Thymus (tissue), 11 donors: ENCODE measurements at regions not wholly inside any gene's neighbourhood (a gene's known extent, or its start where the extent isn't known, plus 50 kb on each side); places are given as distances from the start of the nearest gene placed in this dataset.
"Not testable (repeated sequence)": the region's sequence is repeated elsewhere in the genome, so short reads cannot be mapped to it uniquely, and the experiment has no call there.

Experiments used
- DNase-seq, 9 donors: peaks; one replicate each; pipeline ENCODE4 v3.0.0-alpha.2; 2013; ENCODE audit warnings: low spot score in 9 of 9, low read depth in 6 of 9, missing footprints in 1 of 9
- H3K27ac ChIP-seq, 2 donors: one replicate each; pipeline ENCODE4 v1.5.1; 2013; ENCODE audit warnings: control low read depth in 1 of 2, low read depth in 1 of 2, low read length in 1 of 2, mild to moderate bottlenecking in 1 of 2, moderate library complexity in 1 of 2
- H3K27me3 ChIP-seq, 2 donors: one replicate each; pipeline ENCODE4 v1.5.1; 2013; ENCODE audit warnings: low read length in 1 of 2; ENCODE audit not compliant: control insufficient read depth in 2 of 2, insufficient read depth in 1 of 2
- H3K36me3 ChIP-seq, 2 donors: one replicate each; pipeline ENCODE4 v1.5.1; 2013; ENCODE audit warnings: low read length in 1 of 2, mild to moderate bottlenecking in 1 of 2, moderate library complexity in 1 of 2; ENCODE audit not compliant: control insufficient read depth in 2 of 2, insufficient read depth in 2 of 2
- H3K4me1 ChIP-seq, 2 donors: one replicate each; pipeline ENCODE4 v1.5.1; 2013; ENCODE audit warnings: low read length in 2 of 2; ENCODE audit not compliant: control insufficient read depth in 2 of 2, insufficient read depth in 2 of 2
- H3K4me3 ChIP-seq, 2 donors: one replicate each; pipeline ENCODE4 v1.5.1; 2013; ENCODE audit warnings: low read length in 2 of 2, control low read depth in 1 of 2, mild to moderate bottlenecking in 1 of 2
- H3K9me3 ChIP-seq, 2 donors: one replicate each; pipeline ENCODE4 v1.5.1; 2013; ENCODE audit warnings: low read length in 1 of 2, mild to moderate bottlenecking in 1 of 2; ENCODE audit not compliant: control insufficient read depth in 2 of 2, insufficient read depth in 1 of 2
- WGBS: extraction: QIAGEN DNeasy Blood & Tissue Kit; methylation state at CpG from one replicate; pipeline ENCODE4 v1.1.7; 2013; 5-methylcytosine and 5-hydroxymethylcytosine counted together
- donor health status: healthy.

DNA sequence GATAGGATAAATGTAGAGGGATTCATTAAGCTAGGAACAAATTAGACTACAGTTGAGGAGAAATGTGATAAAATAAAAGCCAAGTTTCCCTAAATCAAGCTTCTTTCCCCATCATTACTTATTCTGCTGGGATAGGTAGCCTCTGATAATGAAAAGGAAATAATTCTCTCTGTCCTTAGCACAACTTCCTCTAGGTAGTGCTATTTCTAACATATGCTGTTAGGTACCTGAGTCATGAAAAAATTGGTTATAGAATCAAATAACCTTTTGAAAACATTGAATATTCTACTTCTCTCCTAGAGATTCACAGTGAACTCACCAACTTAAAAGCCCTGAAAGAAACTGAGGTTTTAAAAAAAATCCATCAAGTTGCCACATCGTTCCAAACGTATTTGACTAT lies 1793.1 kb downstream of the EFNA5 start:
- 85% methylated on average over 2 of the region's 2 CpGs for WGBS
- Histone ChIP-seq H3K4me1 (no peaks in the 10 kb centered on the region), H3K27ac (no peak overlapping the region), H3K27me3 (no peaks in the 10 kb centered on the region), H3K36me3 (no peaks in the 10 kb centered on the region), H3K9me3 (no peaks in the 10 kb centered on the region), H3K4me3 (no peak overlapping the region)
- DNase-seq: no peak

DNA sequence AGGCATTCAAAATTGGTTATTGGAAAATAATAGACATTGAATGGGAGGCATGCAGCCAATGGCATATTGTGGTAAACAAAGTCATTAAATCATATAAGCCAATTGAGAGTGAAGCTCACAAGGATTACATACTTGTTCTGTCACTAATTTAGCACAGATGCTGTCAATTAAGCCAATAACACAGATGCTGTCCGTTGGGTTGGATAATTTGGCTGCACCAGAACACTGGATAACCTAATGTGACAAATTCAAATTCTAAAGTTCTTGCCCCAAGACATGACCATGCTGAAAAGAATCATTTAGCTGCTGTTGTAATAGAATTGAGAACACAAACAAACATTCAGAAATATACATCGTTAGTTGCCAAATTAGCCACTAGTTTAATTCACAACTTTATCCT lies 1796.4 kb downstream of the EFNA5 start:
- Histone ChIP-seq H3K27ac (no peak overlapping the region), H3K36me3 (no peaks in the 10 kb centered on the region), H3K4me1 (no peaks in the 10 kb centered on the region), H3K27me3 (no peaks in the 10 kb centered on the region), H3K9me3 (peaks cover 0 to under 1% of the 10 kb centered on the region in 2 donors), H3K4me3 (no peak overlapping the region)
- 86% methylated on average over 2 of the region's 2 CpGs for WGBS
- DNase-seq: no peak

DNA sequence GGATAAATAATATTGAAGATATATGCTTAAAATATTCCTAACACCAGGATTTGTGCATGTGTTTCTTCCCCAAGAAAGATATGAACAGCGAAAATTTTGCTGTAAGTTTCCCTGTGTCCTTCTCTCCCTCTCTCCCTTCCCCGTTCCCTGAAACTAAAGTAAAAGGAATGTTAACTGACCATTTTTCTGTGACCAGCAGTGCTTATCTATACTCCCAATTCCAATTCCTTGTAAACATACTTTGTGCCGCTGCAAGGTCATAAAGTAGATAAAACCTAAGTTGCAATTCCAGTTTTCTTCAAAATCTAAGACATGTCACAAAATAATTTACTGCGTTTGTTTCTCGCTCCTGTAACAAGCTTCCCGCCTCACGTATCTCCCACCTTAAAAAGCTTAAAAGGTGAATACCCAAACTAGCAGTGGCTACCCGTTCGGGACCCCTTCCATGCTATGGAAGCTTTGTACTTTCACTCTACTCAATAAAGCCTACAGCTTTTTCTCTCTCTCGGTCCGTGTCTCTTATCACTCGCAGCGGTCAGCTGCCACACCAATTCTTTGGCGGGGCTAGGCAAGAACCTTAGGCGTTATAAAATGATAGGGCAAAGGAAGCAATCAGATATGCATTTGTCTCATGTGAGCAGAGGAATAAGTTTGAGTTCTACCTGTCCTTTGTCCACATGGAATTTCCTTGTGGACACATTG lies 1798.0 kb downstream of the EFNA5 start:
- no peaks in the 10 kb centered on the region for H3K4me1 ChIP-seq
- no peak overlapping the region for H3K27ac ChIP-seq
- no peaks in the 10 kb centered on the region for H3K27me3 ChIP-seq
- WGBS: 94% methylated on average over 15 of the region's 15 CpGs
- no peak for DNase-seq
- H3K36me3 ChIP-seq: no peaks in the 10 kb centered on the region
- H3K9me3 ChIP-seq: peaks cover 1 to 7% of the 10 kb centered on the region in 2 donors
- H3K4me3 ChIP-seq: no peak overlapping the region

DNA sequence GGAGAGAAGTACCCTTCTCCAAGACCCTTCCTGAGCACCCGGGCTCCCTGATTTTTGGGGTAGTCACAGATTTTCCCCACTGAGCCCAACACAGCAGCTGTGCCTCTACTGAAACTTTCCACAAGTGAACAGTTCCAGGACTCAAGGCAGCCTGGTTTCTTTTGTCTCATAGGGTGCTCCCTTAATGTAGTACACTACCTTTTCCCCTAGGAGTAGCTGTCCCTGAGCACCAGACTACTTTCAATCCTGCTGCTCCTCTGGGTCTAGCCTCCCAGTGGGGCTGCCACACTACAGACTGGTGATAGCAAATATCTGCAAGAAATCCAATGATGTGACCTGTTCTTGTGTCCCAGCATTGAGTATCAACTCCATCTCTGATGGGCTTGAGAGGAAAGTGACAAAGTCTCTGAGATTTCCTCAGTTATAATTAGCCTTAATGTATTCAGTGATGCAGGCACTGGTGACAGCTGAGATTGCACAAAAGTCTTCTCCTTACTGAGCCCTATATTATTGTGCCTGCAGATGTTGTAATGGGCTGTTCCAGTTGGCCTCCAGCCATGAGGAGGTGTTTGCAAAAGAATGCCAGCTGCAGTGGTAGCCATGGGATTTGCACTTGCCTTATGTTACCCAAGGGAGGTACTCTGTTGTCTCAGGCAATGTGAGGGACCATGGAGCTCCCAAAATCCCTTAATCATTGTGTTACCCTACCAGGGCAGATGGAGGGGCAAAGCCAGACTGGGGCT lies 1802.5 kb downstream of the EFNA5 start:
- no peak for DNase-seq
- 95% methylated on average over 1 of the region's 1 CpG for WGBS
- no peaks in the 10 kb centered on the region for H3K4me1 ChIP-seq
- H3K36me3 ChIP-seq: no peaks in the 10 kb centered on the region
- H3K27me3 ChIP-seq: no peaks in the 10 kb centered on the region
- no peak overlapping the region for H3K4me3 ChIP-seq
- H3K9me3 ChIP-seq: peaks cover 1 to 13% of the 10 kb centered on the region in 2 donors
- H3K27ac ChIP-seq: no peak overlapping the region

DNA sequence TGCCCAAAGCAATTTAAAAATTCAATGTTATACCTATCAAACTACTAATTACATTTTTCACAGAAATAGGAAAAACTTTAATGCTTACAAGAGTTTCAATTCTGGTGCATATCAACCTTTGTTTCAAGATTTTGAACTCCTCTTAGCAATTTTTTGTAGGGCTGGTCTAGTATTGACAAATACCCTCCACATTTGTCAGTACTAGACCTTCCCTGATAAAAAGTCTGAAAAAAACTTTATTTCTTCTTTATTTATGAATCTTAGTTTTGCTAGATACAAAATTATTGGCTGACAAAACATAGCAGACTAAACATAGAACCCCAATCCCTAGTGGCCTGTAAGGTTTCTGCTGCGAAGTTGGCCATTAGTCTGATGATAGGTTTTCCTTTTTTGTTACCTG lies 1804.9 kb downstream of the EFNA5 start:
- WGBS: 84% methylated on average over 1 of the region's 1 CpG
- no peak for DNase-seq

DNA sequence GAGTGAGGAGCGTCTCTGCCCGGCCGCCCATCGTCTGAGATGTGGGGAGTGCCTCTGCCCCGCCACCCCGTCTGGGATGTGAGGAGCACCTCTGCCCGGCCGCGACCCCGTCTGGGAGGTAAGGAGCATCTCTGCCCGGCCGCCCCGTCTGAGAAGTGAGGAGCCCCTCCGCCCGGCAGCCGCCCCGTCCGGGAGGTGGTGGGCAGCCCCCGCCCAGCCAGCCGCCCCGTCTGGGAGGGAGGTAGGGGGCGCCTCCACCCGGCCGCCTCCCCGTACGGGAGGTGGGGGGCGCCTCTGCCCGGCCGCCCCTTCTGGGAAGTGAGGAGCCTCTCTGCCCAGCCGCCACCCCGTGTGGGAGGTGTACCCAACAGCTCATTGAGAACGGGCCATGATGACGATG lies 1811.4 kb downstream of the EFNA5 start:
- 97% methylated on average over 30 of the region's 33 CpGs for WGBS
- H3K27ac ChIP-seq, DNase-seq, H3K4me3 ChIP-seq, H3K4me1 ChIP-seq, H3K27me3 ChIP-seq, H3K36me3 ChIP-seq: not testable (repeated sequence)
- H3K9me3 ChIP-seq: peaks cover 0 to 14% of the 10 kb centered on the region in 2 donors

More for the DNA sequence above, 1804.9 kb downstream of the EFNA5 start:
- H3K4me3 ChIP-seq: no peak overlapping the region
- H3K27ac ChIP-seq: no peak overlapping the region
- peaks cover 1 to 16% of the 10 kb centered on the region in 2 donors for H3K9me3 ChIP-seq
- no peaks in the 10 kb centered on the region for H3K27me3 ChIP-seq
- H3K4me1 ChIP-seq: no peaks in the 10 kb centered on the region
- H3K36me3 ChIP-seq: no peaks in the 10 kb centered on the region

DNA sequence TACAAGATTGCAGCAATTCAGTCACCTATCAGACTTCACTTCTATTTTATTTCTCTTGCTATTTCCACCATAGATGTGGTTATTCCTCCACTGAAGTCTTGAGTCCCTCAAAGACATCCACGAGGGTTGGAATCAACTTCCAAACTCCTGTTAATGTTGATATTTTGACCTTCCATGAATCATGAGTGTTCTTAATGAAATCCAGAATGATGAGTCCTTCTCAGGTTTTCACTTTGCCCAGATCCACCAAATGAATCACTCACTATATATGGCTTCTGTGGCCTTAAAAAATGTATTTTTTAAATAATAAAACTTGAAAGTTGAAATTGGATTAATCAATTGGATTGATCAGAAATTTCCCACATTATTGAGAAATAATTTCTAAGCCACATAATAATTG lies 1821.0 kb downstream of the EFNA5 start:
- no peaks in the 10 kb centered on the region for H3K27me3 ChIP-seq
- H3K27ac ChIP-seq: no peak overlapping the region
- no peak for DNase-seq

DNA sequence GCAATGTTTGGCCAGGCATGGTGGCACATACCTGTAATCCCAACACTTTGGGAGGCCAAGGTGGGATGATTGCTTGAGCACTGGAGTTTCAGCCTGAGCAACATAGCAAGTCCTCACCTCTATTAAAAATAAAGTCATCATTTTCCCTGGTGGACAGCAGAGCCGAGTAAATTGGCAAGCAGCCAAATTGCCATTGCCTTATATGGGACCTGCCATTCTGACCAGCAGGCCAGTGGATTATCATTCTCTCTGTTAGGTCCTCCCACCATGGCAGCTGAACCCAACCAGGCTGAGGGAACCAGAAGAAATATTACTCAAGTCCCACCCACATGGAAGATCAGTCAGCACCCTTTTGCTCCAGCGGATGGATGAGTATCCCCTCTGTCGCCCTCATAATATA lies 1829.9 kb downstream of the EFNA5 start:
- no peak overlapping the region for H3K27ac ChIP-seq
- no peaks in the 10 kb centered on the region for H3K27me3 ChIP-seq
- no peaks in the 10 kb centered on the region for H3K4me1 ChIP-seq
- no peak overlapping the region for H3K4me3 ChIP-seq
- WGBS: 83% methylated on average over 3 of the region's 3 CpGs
- H3K9me3 ChIP-seq: peaks cover 0 to 8% of the 10 kb centered on the region in 2 donors
- no peaks in the 10 kb centered on the region for H3K36me3 ChIP-seq
- DNase-seq: no peak

More for the DNA sequence above, 1821.0 kb downstream of the EFNA5 start:
- H3K36me3 ChIP-seq: no peaks in the 10 kb centered on the region
- no peaks in the 10 kb centered on the region for H3K9me3 ChIP-seq
- H3K4me3 ChIP-seq: no peak overlapping the region
- no peaks in the 10 kb centered on the region for H3K4me1 ChIP-seq
- WGBS: 91% methylated on average over 1 of the region's 1 CpG

DNA sequence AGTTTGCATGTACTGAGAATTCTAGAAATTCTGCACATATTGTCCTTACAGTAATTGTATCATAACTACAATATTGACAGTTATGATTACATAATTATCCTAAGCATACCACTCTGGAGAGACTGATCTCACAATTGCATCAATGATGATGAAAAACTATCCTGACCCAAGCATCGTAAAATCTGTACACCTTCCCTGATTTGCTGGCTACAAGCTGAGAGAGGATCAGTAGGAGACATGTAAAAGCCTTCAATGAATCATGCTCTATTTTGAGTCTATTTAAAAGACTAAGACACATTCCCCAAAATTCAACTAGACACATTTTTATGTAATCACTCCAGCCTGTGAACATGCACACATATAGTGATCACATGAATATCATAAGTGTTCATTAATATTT lies 1833.8 kb downstream of the EFNA5 start:
- DNase-seq: no peak
- Histone ChIP-seq H3K27me3 (no peaks in the 10 kb centered on the region), H3K4me1 (no peaks in the 10 kb centered on the region), H3K4me3 (no peak overlapping the region), H3K9me3 (peaks cover 0 to 8% of the 10 kb centered on the region in 2 donors), H3K36me3 (no peaks in the 10 kb centered on the region), H3K27ac (no peak overlapping the region)
- WGBS: 97% methylated on average over 1 of the region's 1 CpG
